LoVo (cell line): ENCODE measurements at regions not wholly inside any gene's neighbourhood (a gene's known extent, or its start where the extent isn't known, plus 50 kb on each side); places are given as distances from the start of the nearest gene placed in this dataset.
"Not testable (repeated sequence)": the region's sequence is repeated elsewhere in the genome, so short reads cannot be mapped to it uniquely, and the experiment has no call there.

ENCODE experiments used
- DNase-seq: peaks from one replicate; pipeline ENCODE4 v3.0.0-alpha.2; 2016; ENCODE audit warnings: low spot score

GRCh38 chr3:78087134-78087533 lies 1047.2 kb downstream of the ROBO2 start:
- DNase-seq = no peak

DNA sequence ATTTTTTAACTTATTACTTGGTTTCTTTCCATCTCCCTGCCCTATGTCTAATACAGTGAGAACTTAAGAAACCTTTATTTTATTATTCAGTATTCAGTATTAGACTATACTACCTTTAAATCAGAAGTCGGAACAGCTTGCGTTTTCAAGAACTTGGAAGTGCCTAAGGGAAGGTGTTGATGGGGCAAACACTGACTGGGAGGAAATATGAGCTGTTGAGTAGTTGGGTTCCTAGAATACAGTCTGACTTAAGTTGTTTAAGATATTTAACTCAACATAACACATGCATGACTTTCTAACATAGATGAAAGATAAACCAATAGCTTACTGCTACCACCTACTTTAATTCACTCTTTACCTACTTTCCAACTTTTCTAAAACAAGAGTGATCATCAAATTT lies 1048.1 kb downstream of the ROBO2 start:
- DNase-seq = no peak

- DNase-seq = no peak
Observed at GRCh38 chr3:78090382-78090781, 1050.5 kb downstream of the ROBO2 start.

GRCh38 chr3:78091478-78092119 lies 1051.7 kb downstream of the ROBO2 start:
- DNase-seq = no peak

DNA sequence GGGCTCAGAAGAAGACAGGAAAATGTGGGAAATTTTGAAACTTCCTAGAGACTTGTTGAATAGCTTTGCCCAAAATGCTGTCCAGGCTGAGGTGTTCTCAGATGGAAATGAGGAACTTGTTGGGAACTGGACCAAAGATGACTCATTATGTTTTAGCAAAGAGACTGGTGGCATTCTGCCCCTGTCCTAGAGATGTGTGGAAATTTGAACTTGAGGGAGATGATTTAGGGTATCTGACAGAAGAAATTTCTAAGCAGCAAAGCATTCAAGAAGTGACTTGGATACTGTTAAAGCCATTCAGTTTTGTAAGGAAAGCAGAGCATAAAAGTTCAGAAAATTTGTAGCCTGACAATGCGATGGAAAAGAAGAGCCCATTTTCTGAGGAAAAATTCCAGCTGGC lies 1052.7 kb downstream of the ROBO2 start:
- DNase-seq = not testable (repeated sequence)

DNA sequence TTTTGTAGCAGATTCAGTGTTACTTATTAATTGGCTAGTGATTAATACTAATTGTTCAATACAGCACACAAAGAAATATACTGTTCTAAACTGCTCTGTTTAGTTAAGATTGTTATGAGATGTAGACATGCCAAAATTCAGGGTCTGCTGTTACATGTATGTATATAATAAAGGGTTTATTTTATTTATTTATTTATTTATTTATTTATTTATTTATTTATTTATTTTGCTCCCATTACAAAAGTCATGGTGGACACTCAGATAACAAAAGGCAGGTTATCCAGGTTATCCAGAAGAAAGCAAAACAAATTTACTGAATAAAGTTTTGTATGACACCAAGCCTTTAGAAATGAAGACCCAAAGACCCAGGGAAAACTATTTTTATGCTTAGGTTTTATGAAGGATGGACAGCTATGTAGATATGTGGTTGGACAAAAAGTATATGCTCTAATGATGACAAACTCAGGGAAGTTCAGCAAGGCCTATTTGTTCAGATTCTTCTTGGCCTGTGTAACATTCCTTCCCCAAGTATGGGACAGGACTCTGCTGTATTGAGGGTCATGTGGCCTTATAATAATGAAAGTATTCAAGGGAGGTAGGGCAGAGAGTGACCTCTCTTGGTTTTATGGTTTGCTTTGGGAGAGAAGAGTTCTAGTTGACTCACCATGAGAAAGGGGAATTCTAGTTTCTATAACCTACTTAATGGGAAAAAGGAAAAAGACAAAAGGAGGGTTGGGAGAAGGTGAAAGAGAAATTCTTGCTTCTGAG lies 1056.8 kb downstream of the ROBO2 start:
- DNase-seq = no peak

DNA sequence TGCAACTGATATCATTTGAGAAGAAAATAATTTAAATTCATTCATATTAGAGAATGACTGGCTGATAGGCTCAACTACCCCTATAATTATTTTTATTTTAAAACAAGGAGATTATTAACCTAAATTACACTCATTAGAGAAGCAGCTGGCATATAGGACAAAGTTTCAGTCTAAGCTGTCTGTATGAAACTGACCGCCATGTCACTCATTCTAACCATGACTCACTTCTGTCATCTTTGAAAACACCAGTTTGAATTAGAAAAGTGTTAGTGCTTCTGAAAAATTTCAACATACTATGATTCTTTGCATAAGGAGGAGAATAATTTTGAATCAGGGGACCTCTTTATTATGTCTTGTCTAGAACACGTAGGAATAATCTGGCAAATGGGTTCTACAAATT lies 1058.5 kb downstream of the ROBO2 start:
- DNase-seq = no peak

GRCh38 chr3:78101384-78101783 lies 1061.5 kb downstream of the ROBO2 start:
- DNase-seq = no peak

DNA sequence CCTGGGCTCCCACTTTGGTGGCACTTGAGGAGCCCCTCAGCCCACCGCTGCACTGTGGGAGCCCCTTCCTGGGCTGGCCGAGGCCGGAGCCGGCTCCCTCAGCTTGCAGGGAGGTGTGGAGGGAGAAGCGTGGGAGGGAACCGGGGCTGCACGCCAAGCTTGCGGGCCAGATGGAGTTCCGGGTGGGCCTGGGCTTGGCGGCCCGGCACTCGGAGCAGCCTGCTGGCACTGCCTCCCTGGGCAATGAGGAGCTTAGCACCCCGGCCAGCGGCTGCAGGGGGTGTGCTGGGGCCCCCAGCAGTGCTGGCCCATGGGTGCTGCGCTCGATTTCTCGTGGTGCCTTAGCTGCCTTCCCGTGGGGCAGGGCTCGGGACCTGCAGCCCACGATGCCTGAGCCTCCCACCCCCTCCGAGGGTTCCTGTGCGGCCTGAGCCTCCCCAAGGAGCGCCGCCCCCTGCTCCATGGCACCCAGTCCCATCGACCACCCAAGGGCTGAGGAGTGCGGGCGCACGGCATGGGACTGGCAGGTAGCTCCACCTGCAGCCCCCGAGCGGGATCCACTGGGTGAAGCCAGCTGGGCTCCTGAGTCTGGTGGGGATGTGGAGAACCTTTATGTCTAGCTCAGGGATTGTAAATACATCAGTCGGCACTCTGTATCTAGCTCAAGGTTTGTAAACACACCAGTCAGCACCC lies 1068.5 kb downstream of the ROBO2 start:
- not testable (repeated sequence) for DNase-seq

- no peak for DNase-seq
Observed at GRCh38 chr3:78112291-78113010, 1072.6 kb downstream of the ROBO2 start.

DNA sequence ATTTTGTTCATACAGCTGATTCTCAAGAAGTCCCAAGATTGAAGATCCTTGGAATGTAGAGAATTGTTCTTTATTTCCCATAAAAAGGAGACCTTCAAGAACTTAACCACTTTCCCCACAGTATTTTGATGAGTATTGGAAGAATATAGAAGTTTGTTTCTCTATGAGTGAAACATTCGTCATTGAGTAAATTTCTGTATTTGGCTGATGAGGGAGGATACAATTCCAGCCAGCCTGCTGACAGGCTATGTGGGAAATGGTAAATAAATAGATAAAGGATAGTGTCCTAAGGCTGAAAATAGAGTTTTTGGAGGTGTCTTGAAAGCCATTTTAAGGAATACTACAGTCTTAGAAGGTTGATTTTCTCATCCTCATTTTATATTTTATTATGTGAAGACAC lies 1076.1 kb downstream of the ROBO2 start:
- DNase-seq = no peak

DNA sequence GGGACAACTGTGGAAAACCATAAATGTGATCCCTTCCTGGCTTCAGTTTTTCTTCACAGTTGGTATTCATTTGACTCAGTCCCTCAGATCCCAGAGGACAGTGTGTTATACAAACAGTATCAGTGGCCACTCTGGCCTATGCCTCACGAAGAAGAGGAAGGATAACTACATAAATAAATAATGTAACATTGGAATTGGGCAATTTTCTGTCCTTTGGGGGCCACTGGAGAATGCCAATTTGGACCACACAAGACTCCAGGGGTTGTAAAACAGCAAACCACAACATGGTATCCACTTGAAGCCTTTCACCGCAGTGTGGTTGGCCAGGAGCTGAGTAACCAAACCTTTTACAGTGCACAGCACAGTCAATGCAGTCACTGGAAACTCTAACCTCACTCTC lies 1077.0 kb downstream of the ROBO2 start:
- DNase-seq = no peak

DNA sequence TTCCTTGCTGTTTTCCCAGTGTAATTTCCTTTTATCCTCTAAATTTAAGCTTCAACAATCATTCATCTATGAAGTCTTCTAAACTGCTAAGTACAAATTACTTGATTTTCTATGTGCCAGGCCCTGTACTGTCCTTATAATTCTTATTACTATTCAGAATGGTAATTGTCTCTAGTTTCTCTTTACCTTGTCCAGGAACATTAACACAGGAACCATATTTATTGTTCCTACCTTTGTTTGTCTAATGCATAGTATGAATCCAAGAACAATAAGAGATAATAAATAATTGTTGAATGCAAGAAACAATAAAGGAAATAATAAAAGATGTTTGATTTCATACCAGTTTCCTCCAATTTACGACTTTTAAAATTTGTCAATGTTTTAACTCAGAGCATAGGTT lies 1083.2 kb downstream of the ROBO2 start:
- no peak for DNase-seq

- DNase-seq = no peak
Observed at GRCh38 chr3:78129707-78130106, 1089.8 kb downstream of the ROBO2 start.

- DNase-seq = no peak
Observed at GRCh38 chr3:78130741-78131290, 1090.9 kb downstream of the ROBO2 start.

DNA sequence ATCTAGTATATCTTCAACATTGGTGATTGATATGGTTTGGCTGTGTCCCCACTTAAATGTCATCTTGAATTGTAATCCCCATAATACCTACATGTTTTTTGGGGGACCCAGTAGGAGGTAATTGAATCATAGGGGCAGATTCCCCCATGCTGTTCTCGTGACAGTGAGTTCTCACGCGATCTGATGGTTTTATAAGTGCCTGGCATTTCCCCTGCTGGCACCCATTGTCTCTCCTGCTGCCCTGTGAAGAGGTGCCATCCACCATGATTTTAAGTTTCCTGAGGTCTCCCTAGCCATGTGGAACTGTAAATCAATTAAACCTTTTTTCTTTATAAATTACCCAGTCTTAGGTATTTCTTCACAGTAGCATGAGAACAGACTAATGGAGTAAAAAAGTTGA lies 1094.6 kb downstream of the ROBO2 start:
- no peak for DNase-seq

- DNase-seq = no peak
Observed at GRCh38 chr3:78139166-78139565, 1099.3 kb downstream of the ROBO2 start.

GRCh38 chr3:78140274-78140673 lies 1100.4 kb downstream of the ROBO2 start:
- DNase-seq = no peak

DNA sequence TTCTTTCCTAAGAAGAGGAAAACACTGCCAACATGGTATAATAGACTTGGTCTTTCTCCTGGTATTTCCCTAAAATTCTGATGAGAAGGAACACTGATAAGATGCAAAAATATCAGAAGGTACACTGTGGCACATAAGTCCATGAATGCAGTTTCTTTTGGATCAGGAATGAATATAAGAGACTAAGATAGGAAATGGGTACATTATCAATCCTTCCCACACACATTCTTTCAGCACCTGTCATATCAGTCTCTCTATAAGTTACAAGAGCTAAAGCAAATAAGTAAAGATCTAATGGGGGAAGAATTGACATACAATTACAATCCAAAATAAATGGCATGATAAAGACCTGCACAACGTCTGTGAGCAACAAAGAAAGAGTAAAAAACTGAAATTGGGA lies 1101.0 kb downstream of the ROBO2 start:
- DNase-seq = no peak

GRCh38 chr3:78141269-78141668 lies 1101.4 kb downstream of the ROBO2 start:
- no peak for DNase-seq

DNA sequence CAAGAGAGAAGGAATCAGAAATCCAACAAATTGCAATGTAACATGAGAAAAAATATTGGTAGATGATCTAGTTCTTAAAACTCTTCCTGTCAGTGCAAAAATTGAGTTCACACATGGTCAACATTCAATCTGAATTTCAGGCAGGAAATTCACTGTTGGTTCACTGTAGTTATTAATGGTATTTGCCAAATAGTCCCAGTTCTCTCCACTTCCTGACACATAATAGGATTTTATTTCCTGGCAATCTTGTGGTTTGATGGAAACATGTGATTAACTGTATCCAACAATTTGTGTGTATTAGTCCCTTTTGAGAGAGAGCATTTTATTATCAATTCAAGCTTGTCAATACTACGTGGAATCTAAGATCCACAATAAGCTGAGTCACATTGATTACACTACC lies 1103.1 kb downstream of the ROBO2 start:
- DNase-seq = no peak

DNA sequence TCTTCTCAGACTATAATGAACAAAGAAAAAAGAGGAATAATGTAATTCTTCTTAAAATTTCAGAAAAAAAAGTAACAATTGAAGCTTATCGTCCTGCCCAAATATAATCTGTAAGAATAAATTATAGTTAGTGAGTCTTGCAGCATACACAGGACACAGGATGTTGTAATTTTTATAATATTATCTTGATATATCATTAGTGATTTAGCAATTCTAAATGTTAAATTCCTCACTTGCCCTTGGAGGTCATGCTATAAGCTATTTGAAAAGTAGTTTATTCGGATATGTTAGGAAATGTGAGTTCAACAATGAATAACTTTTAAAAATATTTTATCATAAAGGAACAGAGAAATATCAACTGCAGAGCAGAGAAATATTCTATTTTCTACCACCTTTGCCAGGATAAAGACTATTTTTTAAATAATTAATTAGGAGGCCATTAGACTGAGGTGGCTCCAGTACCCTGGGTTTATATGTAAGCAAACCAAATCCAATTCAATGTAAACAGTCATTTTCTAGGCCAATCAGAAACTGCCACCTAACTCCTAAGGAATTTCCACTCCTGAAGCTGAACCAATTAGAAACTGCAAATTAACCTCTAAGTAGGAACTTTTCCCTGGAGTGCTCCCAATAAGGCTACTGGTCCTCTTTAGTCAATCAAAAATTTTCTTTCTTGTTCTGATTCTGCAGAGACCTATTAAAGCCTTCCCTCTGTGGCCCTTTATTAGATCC lies 1109.3 kb downstream of the ROBO2 start:
- no peak for DNase-seq
